WERI-Rb-1 (cell line): ENCODE measurements at regions not wholly inside any gene's neighbourhood (a gene's known extent, or its start where the extent isn't known, plus 50 kb on each side); places are given as distances from the start of the nearest gene placed in this dataset.

Experiments used
- DNase-seq: peaks from one replicate; pipeline ENCODE4 v3.0.0-alpha.2; 2020
- H3K27ac ChIP-seq: fragments of 250-450 bp; sonication (Bioruptor Pico); 2 replicates; pipeline ENCODE4 v1.5.1; 2020; ENCODE audit warnings: mild to moderate bottlenecking, moderate library complexity
- H3K27me3 ChIP-seq: fragments of 250-450 bp; sonication (Bioruptor Pico); 2 replicates; pipeline ENCODE4 v1.5.1; 2021; ENCODE audit warnings: mild to moderate bottlenecking, low read depth, moderate library complexity; ENCODE audit not compliant: insufficient read depth, severe bottlenecking
- H3K36me3 ChIP-seq: fragments of 250-450 bp; sonication (Bioruptor Pico); 2 replicates; pipeline ENCODE4 v1.5.1; 2020; ENCODE audit warnings: mild to moderate bottlenecking, moderate library complexity
- H3K4me3 ChIP-seq: 2 replicates; pipeline ENCODE4 v1.5.1; 2011; ENCODE audit warnings: low read depth, mild to moderate bottlenecking, control low read depth, low read length
- H3K9me3 ChIP-seq: fragments of 250-450 bp; sonication (Bioruptor Pico); 2 replicates; pipeline ENCODE4 v1.5.1; 2021; ENCODE audit warnings: mild to moderate bottlenecking, moderate library complexity; ENCODE audit not compliant: severe bottlenecking
- CTCF ChIP-seq: IDR thresholded peaks from 2 replicates; pipeline ENCODE4 v1.5.1; 2011; ENCODE audit warnings: low read depth, mild to moderate bottlenecking, control low read depth, inconsistent platforms, low read length

- DNase-seq, result no peak
- H3K27ac ChIP-seq, result no peak overlapping the region
- no peaks in the 10 kb centered on the region for H3K36me3 ChIP-seq
- H3K4me3 ChIP-seq, result no peak overlapping the region
- TF ChIP-seq CTCF, result no peak
- peaks cover 15% of the 10 kb centered on the region for H3K27me3 ChIP-seq
- H3K9me3 ChIP-seq, result no peaks in the 10 kb centered on the region
Measured at GRCh38 chr12:3989218-3989550, 116.0 kb upstream of the PARP11 start.

DNA sequence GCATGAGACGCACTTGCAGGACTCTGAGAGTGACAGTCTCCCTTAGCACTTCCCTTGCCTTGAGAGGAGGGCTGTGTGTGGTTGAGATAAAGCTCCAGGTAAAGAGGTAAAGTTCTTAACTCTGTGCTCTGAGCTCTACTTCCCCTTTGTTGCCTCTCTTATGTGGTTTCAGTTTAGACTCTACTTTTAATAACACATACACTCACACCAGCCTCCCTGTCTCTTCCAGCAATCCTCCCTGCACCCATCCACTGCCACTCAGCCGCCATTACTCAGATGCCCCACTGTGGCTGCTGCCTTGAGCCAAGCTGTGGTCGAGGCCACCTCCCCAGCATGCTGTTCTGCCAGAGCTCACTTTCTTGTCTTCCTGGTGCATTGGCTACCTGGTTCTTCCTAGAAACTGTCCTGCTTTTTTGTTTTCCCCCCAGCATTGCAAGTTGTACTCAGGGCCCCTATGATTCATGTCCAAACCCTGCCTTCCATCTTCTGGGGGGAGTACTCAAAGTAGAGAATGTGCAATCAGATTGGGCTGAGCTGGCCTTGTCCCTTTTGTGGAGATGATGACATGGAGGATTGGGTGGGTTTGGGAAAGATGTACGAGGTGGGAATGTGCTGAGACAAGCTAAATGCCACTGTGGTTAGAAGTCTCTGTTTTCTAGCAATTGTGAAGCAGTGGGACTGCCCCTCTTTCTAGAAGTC lies 115.5 kb upstream of the PARP11 start:
- no peak for DNase-seq

GRCh38 chr12:3987571-3987970 lies 114.4 kb upstream of the PARP11 start:
- Histone ChIP-seq H3K4me3 (no peak overlapping the region), H3K27me3 (peaks cover 11% of the 10 kb centered on the region), H3K36me3 (no peaks in the 10 kb centered on the region), H3K9me3 (peaks cover 4% of the 10 kb centered on the region), H3K27ac (no peak overlapping the region)
- no peak for TF ChIP-seq CTCF
- no peak for DNase-seq

More for the DNA sequence above, 115.5 kb upstream of the PARP11 start:
- Histone ChIP-seq H3K36me3 (no peaks in the 10 kb centered on the region), H3K27ac (no peak overlapping the region), H3K27me3 (peaks cover 15% of the 10 kb centered on the region), H3K4me3 (no peak overlapping the region), H3K9me3 (peaks cover 1% of the 10 kb centered on the region)
- TF ChIP-seq CTCF, result no peak

GRCh38 chr12:3980504-3981272 lies 107.5 kb upstream of the PARP11 start:
- no peak overlapping the region for H3K4me3 ChIP-seq
- no peak overlapping the region for H3K27ac ChIP-seq
- DNase-seq, result no peak
- H3K27me3 ChIP-seq, result peaks cover 6% of the 10 kb centered on the region
- peaks cover 4% of the 10 kb centered on the region for H3K9me3 ChIP-seq
- H3K36me3 ChIP-seq, result no peaks in the 10 kb centered on the region
- no peak for TF ChIP-seq CTCF

DNA sequence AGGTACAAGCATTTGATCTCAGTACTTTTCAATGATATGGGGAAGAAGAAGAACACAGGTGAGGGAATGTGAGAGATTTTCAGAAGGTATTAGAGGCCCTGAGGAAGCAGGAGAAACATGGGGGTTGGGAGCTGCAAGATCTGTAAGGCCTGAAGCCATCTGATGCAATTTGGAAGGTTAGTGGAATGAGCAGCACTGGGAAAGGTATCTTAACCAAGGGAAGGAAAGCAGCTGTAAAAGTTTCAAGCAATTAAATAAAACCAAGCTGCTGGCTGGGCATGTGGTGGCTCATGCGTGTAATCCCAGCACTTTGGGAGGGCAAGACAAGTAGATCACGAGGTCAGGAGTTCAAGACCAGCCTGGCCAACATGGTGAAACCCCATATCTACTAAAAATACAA lies 104.4 kb upstream of the PARP11 start:
- peaks cover 18% of the 10 kb centered on the region for H3K27me3 ChIP-seq

More for the DNA sequence above, 104.4 kb upstream of the PARP11 start:
- no peak for TF ChIP-seq CTCF
- DNase-seq, result no peak
- no peak overlapping the region for H3K27ac ChIP-seq
- no peaks in the 10 kb centered on the region for H3K36me3 ChIP-seq
- no peak overlapping the region for H3K4me3 ChIP-seq
- H3K9me3 ChIP-seq, result no peaks in the 10 kb centered on the region
